Activated CD8-positive, alpha-beta memory T cell treated with anti-CD3 and anti-CD28 coated beads for 36 hours (primary cell): ENCODE measurements at regions not wholly inside any gene's neighbourhood (a gene's known extent, or its start where the extent isn't known, plus 50 kb on each side); places are given as distances from the start of the nearest gene placed in this dataset.

ENCODE experiments used
- CTCF ChIA-PET: fragments of 350-600 bp; sonication (Branson Sonifier 250); formaldehyde crosslinking; loops from one replicate; lab custom pipeline; 2021; ENCODE audit warnings: antibody characterized with exemption; lab: Charles Lee
- POLR2A ChIA-PET: fragments of 350-600 bp; sonication (Branson Sonifier 250); formaldehyde crosslinking; loops from one replicate; lab custom pipeline; 2021; ENCODE audit warnings: antibody characterized with exemption; lab: Charles Lee

DNA sequence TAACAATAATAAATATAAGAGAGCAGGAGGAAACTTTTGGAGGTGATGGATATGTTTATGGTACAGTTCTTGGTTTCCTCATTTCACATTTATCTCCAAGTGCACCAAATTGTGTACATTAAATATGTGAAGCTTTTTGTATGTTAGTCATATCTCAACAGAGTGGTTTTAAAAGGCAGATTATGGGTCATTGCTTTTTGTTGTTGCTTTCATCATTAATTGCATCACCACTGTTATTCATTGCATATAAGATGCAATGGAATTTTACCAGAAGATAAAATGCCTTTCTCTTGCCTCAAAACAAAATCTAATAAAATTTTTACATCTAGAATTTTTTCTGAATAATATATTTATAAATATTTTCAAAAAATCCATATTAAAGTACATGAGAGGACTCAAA lies 1198.9 kb upstream of the GBE1 start:
- CTCF ChIA-PET: no interaction called here
- POLR2A ChIA-PET: no interaction called here

DNA sequence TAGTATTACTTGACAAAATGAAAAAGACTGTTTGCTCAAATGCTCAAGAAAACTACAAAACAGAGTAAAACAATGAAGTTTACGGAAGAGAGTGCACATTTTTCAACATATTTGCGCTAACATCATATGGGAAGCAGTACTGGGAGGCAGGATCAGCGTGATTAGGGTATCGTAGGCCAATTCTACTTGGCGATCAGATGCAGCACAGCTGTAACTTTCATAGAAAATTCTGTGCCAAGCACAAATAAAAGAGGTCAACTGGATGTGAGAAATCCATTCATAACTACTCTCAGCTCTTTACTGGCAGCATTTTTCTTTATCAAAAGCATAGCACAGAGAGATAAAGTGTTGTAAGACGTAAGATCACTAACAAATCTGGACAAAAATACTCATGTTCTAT lies 1196.3 kb upstream of the GBE1 start:
- CTCF ChIA-PET: no interaction called here
- POLR2A ChIA-PET: no interaction called here

DNA sequence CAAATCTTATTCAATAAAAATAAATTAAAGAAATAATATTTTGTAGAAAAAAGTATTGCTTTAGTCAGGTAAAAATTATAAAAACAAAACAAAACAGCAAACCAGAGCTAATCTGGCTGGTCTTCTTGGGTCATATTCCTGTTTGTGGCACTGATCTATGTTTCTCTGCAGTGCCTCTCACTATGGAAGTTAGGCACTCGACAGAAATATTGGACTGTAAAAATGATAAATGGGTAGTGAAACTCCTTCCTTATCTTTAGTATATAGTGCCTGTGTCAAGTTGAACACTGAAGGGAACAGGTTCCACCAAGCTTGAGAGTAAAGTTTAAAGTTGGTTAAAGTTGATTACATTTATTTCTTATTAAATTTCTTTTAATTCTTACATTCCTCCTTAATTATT lies 1195.6 kb upstream of the GBE1 start:
- ChIA-PET CTCF (no interaction called here), POLR2A (no interaction called here)

DNA sequence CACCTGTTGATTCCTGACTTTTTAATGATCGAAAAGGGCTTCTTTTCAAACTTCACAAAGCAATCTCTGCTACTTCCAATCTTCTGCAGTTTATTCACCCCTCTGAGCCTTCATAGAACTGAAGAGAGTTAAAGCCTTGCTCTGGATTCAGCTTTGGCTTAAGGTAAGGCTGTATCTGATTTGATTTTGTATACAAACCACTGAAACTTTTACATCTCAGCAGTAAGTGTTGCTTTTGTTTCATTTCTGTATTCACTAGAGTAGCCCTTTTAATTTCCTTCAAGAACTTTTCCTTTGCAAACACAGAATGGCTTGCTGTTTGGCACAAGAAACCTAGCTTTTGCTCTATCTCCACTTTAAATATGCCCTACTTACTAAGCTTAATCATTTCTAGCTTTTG lies 1193.0 kb upstream of the GBE1 start:
- ChIA-PET POLR2A (no interaction called here), CTCF (no interaction called here)

DNA sequence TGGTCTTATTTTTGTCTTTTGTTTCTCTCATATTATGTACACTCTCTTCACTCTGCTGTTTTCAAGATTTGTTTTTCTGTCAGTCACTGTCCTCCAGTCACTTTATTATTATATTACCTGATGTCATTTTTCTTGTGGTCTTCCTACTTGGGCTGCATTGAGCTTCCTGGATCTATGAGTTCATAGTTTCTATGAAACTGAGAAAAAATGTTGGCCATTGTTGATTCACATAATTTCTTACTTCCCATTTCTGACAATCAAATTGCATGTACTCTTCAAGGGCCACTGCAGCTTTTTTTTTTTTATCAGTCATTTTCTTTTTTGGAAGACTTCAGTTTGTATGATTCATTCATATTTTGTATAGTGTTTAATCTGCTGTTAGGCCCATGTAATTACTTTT lies 1180.6 kb upstream of the GBE1 start:
- POLR2A ChIA-PET: no interaction called here

DNA sequence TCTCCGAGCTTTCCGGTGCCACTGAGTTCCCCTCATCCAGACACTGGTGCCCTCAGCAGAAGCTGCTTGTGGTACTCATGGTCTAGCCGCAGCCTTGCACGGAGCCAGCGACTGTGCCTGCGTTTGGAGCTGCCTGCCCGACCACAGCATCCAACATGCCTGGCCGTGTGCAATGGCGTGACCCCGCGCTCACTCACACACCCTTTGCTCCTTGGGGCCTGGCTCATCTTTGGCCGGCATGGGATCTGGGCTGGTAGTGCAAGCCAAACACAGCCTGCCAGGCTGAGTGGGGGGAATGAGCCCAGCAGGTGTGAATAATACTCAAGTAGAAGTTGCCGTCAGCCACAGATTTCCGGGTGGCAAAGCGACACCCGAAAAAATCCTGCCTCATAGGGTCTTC lies 1178.7 kb upstream of the GBE1 start:
- POLR2A ChIA-PET: no interaction called here
- CTCF ChIA-PET: no interaction called here

More for the DNA sequence above, 1180.6 kb upstream of the GBE1 start:
- CTCF ChIA-PET: no interaction called here

DNA sequence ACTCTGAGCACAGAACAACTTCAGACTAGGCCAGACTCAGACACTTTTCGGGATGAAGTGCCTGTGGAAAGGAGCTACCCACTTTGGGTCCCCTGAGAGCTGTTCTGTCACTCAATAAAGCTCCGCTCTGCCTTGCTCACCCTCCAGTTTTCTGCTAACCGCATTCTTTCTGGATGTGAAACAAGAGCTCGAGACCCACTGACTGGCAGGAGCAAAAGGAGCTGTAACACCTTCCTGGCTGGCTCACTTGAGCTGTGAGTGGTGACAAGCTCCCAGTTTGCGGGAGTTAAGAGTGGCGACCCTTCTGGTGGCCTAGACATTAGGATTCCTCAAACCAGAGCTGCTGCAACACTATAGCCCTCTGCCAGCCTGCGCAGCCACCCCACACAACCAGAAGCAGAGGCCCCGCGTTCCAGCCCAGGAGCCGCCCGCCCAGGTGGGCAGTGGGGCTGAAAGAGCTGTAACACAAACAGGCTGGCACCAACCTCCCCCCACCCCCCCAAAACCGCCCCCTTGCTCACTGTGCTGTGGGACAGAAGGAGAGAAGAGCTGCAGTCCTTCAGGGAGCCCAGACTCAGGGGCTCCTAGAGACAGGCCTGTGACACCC lies 1178.1 kb upstream of the GBE1 start:
- CTCF ChIA-PET: no interaction called here
- POLR2A ChIA-PET: no interaction called here

DNA sequence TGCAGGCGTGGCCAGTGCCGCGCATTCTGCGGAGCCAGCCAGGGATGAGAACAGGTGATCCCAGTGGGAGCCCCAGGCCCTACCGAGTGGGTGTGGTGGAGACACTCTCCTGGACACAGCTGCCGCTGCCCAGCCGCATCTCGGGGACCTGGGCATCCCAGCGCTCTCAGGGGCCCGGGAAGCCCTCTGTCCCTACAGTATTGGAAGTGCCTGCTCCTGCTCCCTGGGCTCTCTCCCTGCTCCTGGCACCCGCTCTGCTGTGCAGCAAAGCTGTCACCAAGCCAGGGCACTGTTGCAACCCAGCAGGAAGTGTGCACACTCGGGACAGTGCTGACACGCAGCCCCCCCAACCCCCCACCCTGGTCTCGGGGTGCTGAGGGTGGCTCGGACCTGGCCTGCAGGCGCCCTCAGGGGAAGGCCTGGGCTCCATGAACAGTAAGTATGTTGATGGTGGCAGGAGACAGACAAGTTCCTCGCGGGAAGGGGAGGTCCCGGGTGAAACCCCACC lies 1177.4 kb upstream of the GBE1 start:
- CTCF ChIA-PET: no interaction called here

DNA sequence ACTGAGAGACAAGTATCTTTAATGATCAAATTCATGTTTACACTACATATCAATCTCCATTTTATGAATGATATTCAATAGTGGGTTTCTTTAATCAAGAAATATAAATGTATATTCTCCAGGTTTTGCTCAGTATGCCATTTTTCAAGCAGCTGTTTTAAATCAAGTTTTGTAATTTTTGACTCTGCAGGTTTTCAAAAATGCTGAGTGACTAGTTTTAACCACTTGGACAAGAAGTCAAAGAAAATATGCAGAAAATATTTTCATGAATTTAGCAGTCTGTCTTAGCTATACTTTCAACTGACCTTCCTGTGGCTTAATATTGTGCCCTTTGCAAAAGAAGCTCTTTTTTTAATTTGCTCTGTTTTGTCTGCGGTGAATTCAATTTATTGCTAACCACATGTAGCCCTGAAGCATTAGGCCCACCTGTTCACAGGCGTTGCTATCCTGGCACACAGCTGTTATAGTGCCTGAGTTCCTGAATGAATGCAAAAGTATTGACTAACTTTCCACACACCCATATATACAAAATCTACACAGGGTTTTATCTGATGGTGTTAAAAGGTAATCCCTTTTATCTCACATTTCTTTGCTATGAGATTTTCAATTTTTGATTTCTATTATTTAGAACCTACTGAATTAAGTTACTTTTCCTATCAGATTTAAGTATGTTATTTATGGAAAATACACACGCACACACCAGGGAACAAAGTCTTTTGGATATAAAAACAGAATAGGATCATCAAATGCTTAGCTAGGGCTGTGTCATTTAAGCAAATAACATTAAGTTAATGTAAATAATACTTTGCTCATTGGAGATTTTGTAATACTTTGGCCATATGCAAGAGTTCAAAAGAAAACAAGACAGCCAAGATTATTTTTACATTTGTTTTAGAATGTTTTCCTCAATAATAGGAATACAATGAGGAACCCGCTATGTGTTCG lies 1166.1 kb upstream of the GBE1 start:
- ChIA-PET CTCF (no interaction called here), POLR2A (no interaction called here)

More for the DNA sequence above, 1177.4 kb upstream of the GBE1 start:
- POLR2A ChIA-PET: no interaction called here

DNA sequence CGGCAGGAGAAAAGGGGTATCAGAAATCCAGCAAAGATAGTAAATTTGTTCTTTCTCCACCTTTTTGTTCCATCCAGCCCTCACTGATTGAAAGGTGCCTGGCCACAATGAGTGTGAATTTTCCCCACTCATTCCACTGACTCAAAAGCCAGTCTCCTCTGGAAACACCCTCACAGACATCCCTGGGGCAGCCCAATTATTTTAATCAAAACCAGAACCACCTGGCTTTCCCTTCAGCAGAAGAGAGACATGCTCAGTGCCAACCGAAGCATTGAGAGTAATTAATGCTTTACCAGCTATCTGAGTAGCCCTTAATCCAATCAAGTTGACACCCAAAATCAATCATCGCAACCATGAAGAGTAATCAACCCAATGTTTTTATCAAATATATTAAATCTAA lies 1129.6 kb upstream of the GBE1 start:
- POLR2A ChIA-PET: no interaction called here
- CTCF ChIA-PET: no interaction called here

DNA sequence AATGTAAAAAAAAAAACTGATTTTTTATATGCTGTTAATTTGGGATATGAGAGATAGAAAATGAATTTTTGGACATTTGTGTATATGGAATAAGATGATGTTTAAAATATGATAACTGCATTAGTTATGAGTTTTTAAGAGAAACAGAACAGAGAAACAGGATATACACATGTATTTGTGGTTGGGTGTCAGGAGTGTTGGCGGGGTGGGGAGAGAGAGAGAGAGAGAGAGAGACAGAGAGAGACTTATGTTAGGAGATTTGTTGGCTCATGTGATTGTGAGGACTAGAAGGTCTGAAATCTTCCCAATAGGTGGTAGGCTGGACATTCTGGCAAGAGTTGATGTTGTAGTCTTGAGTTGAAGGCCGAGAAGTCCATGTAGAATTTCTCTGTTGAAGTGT lies 1121.6 kb upstream of the GBE1 start:
- CTCF ChIA-PET: no interaction called here

DNA sequence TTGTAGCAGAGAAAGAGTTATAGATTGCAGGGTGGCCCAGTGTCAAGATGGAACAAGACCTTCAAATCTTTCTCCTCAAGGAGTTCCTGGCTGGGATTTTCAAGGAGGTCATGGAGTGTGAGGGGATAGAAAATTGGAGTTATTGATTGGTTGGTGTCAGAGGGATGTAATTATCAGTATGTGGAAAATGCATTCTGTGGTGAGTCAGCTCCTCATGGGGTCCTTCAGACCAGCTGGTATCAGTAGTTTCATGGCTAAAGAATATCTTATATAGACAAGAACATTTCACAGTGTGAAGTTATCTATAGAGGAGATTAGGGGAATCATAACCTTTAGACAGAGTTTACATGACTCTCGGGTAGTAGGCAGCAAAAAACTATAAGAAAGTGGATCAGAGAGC lies 1114.0 kb upstream of the GBE1 start:
- ChIA-PET CTCF (no interaction called here), POLR2A (no interaction called here)

More for the DNA sequence above, 1121.6 kb upstream of the GBE1 start:
- POLR2A ChIA-PET: no interaction called here

DNA sequence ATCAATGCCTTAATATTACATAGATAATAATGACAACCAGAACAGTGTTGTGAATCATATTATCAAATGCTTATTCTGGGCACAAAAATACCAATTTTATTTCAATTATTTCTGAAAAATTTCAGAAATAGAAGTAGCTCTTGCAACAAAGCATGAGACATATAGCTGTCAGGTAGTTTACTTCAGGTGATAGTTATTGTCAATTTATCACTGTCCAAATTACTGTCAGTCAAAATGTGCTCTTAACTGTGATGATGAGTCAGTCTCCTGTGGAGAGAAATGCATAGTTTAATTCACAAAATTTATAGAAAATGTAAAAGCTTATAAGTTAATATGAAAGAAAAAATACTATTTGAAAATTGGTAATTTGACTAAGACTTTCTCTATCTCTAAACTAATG lies 1078.4 kb upstream of the GBE1 start:
- CTCF ChIA-PET: interaction anchor here (0.7 kb wide), 1 partner anchor 147 kb away, joined by 3 read pairs; no protein-coding TSS in a partner anchor
- POLR2A ChIA-PET: no interaction called here

DNA sequence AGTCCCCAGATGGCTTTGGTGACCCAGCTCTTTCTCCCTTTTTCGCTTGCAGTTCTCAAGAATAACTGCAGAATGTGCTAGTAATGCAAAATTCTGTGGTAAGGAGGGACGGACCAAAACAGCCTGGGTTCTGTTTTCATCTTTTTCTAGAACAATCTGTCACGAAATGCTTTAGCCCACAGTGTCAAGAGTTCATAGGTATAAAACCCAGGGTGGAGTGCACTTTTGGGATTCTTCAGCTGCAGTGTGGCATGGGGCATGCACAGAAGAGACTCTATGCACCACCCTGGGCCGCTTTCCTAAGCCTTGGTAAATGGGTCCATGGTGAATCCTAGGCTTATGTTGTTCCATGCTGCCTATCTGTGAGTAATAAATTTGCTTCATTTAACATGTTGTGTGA lies 1072.7 kb upstream of the GBE1 start:
- POLR2A ChIA-PET: no interaction called here
- CTCF ChIA-PET: no interaction called here

DNA sequence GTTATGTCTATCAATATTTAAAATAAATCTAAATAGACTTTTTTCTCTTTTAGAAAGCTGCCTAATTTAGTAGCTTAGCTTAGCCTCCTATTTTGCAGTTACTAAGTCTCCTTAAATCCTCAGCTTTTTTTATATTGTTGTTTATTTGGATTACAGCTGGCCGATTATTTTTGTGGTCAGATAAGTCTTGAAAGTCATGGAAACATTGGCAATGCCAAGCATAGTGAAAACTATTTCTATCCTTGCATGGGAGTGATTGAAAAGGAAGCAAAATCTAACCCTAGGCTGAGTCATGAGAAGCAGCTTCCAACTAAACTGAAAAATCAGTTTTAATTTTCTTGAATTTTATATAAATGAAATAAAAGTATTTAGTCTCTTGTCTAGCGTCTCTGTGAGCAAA lies 1063.0 kb upstream of the GBE1 start:
- ChIA-PET POLR2A (no interaction called here), CTCF (no interaction called here)

DNA sequence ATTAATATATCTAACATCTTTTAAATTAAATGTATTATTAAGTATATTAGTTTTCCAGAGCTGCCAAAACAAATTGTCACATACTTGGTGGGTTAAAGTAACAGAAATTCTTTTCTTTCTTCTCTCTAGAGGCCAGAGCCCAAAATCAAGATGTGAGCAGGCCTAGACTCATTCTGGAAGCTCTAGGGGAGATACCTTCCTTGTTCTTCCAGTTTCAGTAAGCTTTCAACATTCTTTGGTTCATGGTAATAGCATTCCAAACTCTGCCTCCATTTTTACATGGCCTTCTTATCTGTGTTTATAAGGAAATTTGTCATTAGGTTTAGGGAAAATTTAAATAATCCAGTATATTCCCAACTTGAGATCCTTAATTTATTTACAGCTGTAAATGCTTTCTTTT lies 1054.6 kb upstream of the GBE1 start:
- CTCF ChIA-PET: no interaction called here
- POLR2A ChIA-PET: no interaction called here

DNA sequence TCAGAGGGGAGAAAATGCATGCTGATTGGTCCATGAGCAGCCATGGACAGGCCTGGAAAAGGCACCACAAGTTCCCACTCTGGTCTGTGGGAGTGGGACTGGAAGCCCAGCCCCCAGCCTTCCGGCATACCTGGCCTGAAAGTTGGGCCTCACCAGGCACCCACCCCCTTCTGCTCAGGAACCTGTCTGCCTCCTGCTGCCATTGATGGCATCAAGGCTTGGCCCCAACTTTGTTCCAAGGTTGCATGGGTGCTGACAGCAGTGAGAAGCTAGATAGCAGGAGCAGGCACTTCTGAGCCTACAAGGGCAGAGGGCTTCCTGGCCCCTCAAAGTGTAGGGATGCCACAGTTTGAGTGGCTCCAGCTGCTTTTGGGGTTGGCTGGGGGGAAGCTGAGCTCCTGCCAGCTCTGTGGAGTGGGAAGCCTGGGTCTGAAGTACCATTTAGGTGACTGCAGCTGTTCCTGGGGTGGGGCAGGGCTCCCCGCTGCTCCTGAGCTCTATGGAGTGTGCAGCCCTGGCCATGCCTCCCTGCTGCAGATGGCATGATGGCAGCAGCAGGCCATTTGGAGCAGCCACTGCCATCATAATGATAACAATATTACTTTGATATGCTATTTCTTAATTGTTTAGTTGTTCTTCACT lies 1054.1 kb upstream of the GBE1 start:
- ChIA-PET POLR2A (no interaction called here), CTCF (no interaction called here)

DNA sequence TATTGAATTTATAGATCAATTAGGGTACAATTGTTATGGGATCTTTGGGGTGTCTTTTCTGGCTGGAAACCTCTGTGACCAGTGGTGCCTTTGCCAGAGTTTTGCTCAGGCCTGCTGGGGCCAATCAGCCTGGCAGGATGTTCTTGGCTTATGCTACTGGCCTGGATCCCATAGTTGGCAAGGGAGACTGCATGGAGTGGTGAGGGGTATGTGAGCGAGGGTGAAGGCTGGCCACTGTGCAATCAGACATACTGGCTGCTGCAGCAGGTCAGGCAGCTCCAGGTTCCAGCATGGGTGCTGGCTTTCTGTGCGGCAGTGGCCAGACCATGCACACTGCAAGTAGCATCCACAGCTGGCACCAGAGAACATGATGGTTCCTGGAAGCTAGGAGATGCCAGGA lies 1053.2 kb upstream of the GBE1 start:
- ChIA-PET CTCF (no interaction called here), POLR2A (no interaction called here)

DNA sequence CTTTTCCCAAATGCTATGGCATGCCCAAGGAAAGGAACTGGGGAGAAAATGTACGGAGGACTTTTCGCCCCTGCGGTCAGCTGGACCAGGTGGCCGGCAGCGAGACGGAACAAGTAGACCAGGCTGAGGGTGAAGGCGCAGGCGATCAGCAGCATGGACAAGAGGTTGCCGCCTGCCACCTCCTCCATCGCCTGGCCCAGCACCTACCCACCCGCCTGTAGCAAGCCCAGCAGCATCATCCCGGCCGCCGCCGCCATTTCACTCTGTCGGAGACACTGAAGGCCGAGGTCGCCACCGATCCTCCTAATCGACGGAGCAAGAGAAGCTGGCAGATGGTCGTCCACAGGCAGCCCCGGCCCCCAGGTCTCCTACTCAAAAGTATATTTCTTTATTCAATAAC lies 1046.3 kb upstream of the GBE1 start:
- ChIA-PET POLR2A (no interaction called here), CTCF (no interaction called here)

DNA sequence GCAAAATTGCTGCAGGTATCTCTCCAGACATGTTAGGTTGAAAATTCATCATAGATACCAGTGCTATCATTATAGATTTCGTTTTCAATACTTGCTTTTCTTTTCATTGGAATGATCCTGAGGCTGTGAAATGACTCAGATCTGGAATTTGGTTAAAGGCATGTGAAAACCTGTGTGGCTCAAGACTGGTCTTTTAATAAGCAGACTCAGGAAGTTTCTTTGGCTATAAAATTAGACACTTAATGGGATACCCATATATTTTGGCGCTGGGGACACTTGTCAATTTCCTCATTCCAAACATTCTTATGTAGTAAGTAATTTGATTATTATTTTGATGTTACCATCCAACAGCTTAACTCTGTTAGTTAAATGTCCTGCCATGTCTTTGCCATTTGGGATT lies 1041.1 kb upstream of the GBE1 start:
- CTCF ChIA-PET: no interaction called here
- POLR2A ChIA-PET: no interaction called here

DNA sequence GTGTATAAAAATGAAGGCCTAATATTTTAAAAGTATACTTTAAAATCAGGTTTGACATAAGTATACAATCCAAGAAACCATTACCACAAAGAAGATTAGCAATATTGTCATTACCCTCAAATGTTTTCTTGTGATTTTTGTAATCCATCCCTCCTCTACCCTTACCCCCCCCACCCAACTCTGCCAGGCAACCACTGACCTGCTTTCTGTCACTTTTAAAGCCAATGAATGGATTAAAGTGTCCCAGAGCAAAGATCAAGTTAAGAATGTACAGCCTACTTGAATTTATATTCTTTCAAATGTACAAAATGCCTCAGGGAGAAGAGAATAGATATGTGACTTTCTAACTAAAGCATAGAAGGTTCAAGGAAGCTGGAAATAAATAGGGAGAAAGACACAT lies 1038.8 kb upstream of the GBE1 start:
- ChIA-PET CTCF (no interaction called here), POLR2A (no interaction called here)
